ENCODE measurements at regions not wholly inside any gene's neighbourhood (a gene's known extent, or its start where the extent isn't known, plus 50 kb on each side); places are given as distances from the start of the nearest gene placed in this dataset.

DNA sequence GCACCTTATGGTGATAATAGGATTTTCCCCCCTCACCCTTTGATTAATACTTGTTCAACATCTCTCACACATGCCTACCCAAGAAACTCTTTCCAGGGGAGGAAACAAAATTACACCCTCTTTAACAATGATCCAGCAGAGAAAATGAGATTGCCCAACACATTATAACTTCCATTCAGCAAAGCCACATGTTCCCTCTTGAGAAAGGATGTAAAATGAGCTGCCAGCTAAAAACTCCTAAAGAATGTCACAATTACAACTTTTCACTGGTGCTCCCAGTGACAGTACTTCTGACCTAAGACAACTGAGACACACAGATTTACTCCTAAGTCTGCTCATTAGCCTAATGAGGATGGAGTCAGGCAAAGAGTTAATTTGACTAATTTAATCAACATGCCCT lies 621.4 kb downstream of the DIAPH3 start:
- CTCF ChIA-PET = no interaction called here
- H3K27ac Mint-ChIP-seq = no peak overlapping the region
- no peaks in the 10 kb centered on the region for H3K4me1 Mint-ChIP-seq (ENCODE audit: low read depth)
- H3K9me3 Mint-ChIP-seq = no peaks in the 10 kb centered on the region
- POLR2A ChIA-PET = no interaction called here
- intact Hi-C loops (cut with micrococcal nuclease) = no loop called here
- H3K4me3 Mint-ChIP-seq = no peak overlapping the region
- no peaks in the 10 kb centered on the region for H3K36me3 Mint-ChIP-seq
- H3K27me3 Mint-ChIP-seq = peaks cover 8% of the 10 kb centered on the region
- no peak for DNase-seq

DNA sequence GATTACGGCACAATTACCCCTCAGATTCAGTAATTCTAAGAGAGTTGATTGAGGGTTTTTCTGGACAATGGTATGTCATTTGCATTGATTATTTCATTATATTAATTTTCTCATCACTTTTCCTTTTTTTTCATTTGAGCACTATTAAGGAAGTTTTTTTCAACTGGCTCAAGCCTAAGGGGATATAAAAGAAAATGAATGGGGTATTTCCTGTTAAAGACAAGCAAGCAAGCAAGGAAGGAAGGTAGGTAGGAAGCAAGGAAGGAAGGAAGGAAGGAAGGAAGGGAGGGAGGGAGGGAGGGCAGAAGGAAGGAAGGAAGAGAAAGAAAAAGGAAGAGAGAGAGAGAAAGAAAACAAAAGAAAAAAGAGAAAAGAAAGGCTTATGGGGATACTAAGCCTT lies 620.3 kb downstream of the DIAPH3 start:
- Mint-ChIP-seq H3K27me3 (peaks cover 9% of the 10 kb centered on the region), H3K4me1 (ENCODE audit: low read depth) (no peaks in the 10 kb centered on the region), H3K36me3 (no peaks in the 10 kb centered on the region), H3K4me3 (no peak overlapping the region), H3K9me3 (no peaks in the 10 kb centered on the region), H3K27ac (no peak overlapping the region)
- intact Hi-C loops (cut with micrococcal nuclease) = no loop called here
- CTCF ChIA-PET = no interaction called here
- DNase-seq = no peak
- POLR2A ChIA-PET = no interaction called here

DNA sequence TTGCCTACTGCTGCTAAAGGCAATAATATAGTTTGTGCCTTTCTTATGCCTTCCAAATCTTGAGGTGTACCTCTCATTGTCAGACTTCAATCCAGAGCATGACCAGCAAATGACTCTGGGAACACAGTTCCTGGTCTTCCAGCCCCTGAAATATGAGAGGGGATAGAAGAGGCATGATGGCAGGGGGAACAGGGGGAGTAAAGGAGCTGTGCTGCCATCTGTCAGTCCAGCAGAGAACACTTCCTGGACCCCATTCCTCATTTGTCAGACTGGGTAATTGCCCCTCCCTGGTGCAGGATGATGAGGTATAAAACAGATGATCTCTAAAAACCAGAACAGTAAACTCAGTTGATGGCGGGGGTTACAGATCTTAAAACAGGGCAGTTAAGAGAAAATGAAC lies 618.7 kb downstream of the DIAPH3 start:
- no peak for DNase-seq
- no peak overlapping the region for H3K27ac Mint-ChIP-seq
- H3K4me3 Mint-ChIP-seq = no peak overlapping the region
- H3K4me1 Mint-ChIP-seq (ENCODE audit: low read depth) = no peaks in the 10 kb centered on the region
- H3K27me3 Mint-ChIP-seq = peaks cover 11% of the 10 kb centered on the region
- ChIA-PET POLR2A (no interaction called here), CTCF (no interaction called here)
- intact Hi-C loops (cut with micrococcal nuclease) = no loop called here
- peaks cover 1% of the 10 kb centered on the region for H3K36me3 Mint-ChIP-seq
- H3K9me3 Mint-ChIP-seq = peaks cover 2% of the 10 kb centered on the region

DNA sequence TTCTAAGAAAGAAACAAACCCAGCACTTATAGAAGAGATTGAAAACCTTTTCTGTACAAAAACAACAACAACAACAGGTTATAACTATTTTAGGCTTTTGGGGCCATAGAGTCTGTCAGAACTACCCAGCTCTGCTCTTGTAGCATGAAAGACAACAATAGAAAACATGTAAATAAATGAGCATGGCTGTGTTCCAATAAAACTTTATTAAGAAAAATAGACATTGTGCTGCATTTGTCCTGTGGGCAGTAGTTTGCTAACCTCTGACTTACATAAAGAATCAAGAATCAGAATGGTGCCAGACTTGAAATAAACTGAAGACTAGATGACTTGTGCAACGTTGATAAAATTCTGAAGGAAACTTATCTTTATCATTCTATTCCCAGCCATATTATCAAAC lies 617.5 kb downstream of the DIAPH3 start:
- no peak for DNase-seq
- ChIA-PET CTCF (no interaction called here), POLR2A (no interaction called here)
- Mint-ChIP-seq H3K9me3 (peaks cover 11% of the 10 kb centered on the region), H3K27me3 (peaks cover 11% of the 10 kb centered on the region), H3K4me1 (ENCODE audit: low read depth) (no peaks in the 10 kb centered on the region), H3K27ac (no peak overlapping the region), H3K4me3 (no peak overlapping the region), H3K36me3 (peaks cover 2% of the 10 kb centered on the region)
- intact Hi-C loops (cut with micrococcal nuclease) = no loop called here

DNA sequence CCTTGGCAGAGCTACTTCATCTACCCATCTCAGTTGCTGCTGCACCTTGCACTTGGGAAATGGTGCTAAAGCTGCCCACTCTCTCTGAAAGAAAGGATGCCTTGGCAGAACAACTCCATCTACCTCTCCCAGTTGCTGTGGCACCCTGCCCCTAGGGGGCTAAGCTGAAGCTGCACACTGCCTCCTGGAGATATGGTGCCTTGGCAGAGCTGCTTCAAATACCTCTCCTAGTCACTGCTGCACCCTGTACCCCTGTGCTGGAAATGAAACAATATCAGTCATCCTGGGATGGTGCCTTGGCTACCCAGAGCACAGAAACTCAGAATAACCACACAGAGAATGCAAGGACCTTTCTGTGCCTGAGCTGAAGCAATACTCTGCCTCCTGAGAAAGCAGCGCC lies 615.8 kb downstream of the DIAPH3 start:
- no peak overlapping the region for H3K4me3 Mint-ChIP-seq

DNA sequence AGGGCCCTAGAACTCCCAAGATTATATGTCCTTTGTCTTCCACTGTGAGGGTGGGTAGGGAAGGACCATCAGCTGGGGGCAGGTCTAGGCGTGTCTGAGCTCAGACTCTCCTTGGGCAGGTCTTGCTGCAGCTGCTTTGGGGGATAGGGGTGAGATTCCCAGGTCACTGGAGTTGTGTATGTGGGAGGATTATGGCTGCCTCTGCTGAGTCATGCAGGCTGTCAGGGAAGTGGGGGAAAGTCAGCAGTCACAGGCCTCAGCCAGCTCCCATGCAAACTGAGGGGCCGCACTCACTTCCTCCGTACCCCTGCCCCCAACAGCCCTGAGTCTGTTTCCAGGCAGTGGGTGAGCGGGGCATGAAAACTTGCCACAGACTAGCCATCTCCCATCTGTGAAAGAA lies 600.8 kb downstream of the DIAPH3 start:
- Mint-ChIP-seq H3K27ac (no peak overlapping the region), H3K4me3 (no peak overlapping the region), H3K9me3 (peaks cover 14% of the 10 kb centered on the region), H3K4me1 (ENCODE audit: low read depth) (no peaks in the 10 kb centered on the region), H3K36me3 (no peaks in the 10 kb centered on the region), H3K27me3 (peaks cover 6% of the 10 kb centered on the region)
- ChIA-PET POLR2A (no interaction called here), CTCF (no interaction called here)
- intact Hi-C loops (cut with micrococcal nuclease) = no loop called here
- DNase-seq = no peak

More for the DNA sequence above, 615.8 kb downstream of the DIAPH3 start:
- Mint-ChIP-seq H3K36me3 (peaks cover 2% of the 10 kb centered on the region), H3K27me3 (peaks cover 5% of the 10 kb centered on the region), H3K9me3 (peaks cover 11% of the 10 kb centered on the region), H3K4me1 (ENCODE audit: low read depth) (no peaks in the 10 kb centered on the region), H3K27ac (no peak overlapping the region)
- ChIA-PET POLR2A (no interaction called here), CTCF (no interaction called here)
- no peak for DNase-seq
- intact Hi-C loops (cut with micrococcal nuclease) = no loop called here

DNA sequence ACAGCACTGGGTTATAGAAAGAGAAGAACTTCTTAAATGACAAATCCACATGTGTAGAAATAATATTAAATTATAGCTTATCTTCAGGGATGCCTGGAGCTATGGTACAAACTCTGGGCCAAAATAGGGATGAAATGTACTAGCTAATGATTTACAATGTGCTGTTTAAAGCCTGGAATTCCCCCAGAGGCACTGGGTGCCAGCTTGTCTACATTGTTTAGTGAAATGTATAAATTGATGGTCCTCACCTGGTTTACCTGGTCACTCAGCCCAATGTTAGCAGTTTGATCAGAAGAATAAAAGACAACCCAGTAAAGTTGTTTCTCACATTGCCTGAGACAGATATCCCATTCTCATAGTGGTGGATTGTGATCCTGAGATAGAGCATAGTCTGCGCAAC lies 597.2 kb downstream of the DIAPH3 start:
- Mint-ChIP-seq H3K27ac (no peak overlapping the region), H3K27me3 (peaks cover 17% of the 10 kb centered on the region), H3K4me1 (ENCODE audit: low read depth) (no peaks in the 10 kb centered on the region), H3K9me3 (peaks cover 8% of the 10 kb centered on the region), H3K36me3 (no peaks in the 10 kb centered on the region), H3K4me3 (no peak overlapping the region)
- CTCF ChIA-PET = no interaction called here
- POLR2A ChIA-PET = no interaction called here
- DNase-seq = no peak
- intact Hi-C loops (cut with micrococcal nuclease) = no loop called here

DNA sequence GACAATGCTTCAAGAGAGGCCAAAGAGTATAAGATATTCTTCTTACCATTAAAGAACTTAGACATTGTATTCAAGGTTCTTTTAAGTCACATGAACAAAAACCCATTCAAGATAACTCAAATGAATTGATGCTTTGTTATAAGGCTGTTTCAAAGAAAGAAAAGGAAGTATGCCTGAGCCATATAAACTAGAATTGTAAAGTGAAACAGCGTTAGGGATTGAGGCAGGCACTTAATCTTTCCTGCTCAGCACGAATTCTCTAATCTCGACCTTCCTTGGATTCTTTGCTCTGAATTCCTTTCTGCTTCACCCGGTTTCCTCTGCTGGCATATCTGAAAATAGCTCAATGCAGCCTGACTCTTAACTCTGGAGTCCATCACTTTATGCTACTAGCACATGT lies 595.4 kb downstream of the DIAPH3 start:
- POLR2A ChIA-PET = no interaction called here
- no peak for DNase-seq
- intact Hi-C loops (cut with micrococcal nuclease) = no loop called here
- no peaks in the 10 kb centered on the region for H3K36me3 Mint-ChIP-seq
- peaks cover 22% of the 10 kb centered on the region for H3K27me3 Mint-ChIP-seq
- peaks cover 5% of the 10 kb centered on the region for H3K9me3 Mint-ChIP-seq
- no peak overlapping the region for H3K27ac Mint-ChIP-seq
- CTCF ChIA-PET = no interaction called here
- H3K4me1 Mint-ChIP-seq (ENCODE audit: low read depth) = no peaks in the 10 kb centered on the region
- no peak overlapping the region for H3K4me3 Mint-ChIP-seq

DNA sequence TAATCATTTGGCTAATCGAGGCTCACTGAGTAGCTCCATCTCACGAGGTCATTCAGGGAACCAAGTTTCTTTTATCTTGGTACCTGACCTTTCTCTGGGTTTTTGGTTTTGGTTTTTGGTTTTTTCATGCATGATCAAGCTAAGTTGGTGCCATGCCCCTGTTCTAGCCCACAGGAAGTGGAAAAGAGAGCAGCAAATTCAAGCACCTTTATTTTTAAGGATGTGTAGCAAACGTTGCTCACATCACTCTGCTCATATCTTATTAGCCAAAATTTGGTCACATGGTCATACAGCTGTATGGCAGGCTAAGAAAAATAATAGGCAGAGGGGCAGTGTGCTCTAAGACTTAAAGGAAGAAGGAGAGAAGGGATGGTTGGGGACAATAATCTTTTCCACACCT lies 593.5 kb downstream of the DIAPH3 start:
- Mint-ChIP-seq H3K27me3 (peaks cover 26% of the 10 kb centered on the region), H3K27ac (no peak overlapping the region), H3K36me3 (no peaks in the 10 kb centered on the region), H3K4me1 (ENCODE audit: low read depth) (no peaks in the 10 kb centered on the region), H3K9me3 (peaks cover 7% of the 10 kb centered on the region), H3K4me3 (no peak overlapping the region)
- no peak for DNase-seq
- ChIA-PET CTCF (no interaction called here), POLR2A (no interaction called here)
- intact Hi-C loops (cut with micrococcal nuclease) = no loop called here

DNA sequence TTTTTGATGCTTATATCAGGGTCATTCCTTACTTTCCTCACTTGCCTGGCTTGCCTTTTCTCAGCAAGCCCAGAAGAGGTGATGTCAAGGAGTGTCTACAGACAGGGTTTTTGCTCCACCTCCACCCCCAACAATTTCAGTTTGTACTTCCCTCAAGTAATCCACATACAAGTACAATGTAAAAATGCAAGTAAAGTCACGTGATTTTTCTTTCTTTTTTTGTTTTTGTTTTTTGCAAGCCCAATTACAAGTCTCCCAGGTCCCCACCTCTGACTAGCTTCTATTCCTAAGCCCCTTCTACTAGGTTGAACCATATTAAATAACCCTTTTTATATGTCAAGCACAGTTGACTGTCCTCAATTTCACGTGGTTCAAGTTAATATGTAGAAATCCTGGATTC lies 579.6 kb downstream of the DIAPH3 start:
- CTCF ChIA-PET = no interaction called here
- Mint-ChIP-seq H3K27me3 (peaks cover 5% of the 10 kb centered on the region), H3K27ac (no peak overlapping the region)

DNA sequence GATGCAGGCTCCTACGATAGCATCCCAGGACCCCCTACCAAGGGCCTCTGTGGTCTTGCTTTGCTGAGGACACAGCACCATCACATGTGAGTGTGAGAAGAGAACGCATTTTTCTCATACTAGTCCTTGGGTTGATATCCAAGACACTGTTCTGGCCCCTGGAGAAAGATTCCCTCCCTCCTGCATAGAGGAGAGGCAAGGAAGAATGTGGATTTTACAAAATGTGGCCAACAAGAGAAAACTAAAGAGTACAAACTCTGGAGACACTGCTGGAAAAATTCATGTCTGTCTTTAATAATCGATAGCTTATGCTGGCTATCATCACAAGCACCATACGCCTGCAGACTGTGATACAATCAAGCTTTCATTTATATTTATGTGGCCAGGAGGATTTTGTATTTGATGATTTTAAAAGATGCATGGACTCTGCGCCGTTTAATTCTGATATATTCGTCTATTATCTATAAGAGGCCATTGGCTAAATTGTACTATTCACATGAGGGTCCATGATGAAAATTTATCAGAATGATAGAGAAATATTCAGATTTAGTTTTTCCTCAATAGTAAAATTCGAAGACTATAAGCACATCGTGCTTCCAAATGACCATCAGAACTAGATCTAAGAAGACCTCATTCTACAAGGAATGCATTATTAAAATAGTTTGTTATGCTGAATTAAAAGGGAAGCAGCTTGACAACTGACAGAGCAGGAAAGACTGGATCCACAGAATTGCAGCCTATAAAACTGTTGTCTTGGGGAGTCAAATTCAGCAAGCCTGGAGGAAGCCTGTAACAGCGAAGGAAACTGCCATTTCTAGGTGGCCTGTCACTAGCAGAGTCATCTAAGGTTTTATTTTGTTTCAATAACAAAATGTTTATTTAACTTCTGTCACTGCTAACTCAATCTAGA lies 578.7 kb downstream of the DIAPH3 start:
- Mint-ChIP-seq H3K4me3 (no peak overlapping the region), H3K4me1 (ENCODE audit: low read depth) (no peaks in the 10 kb centered on the region), H3K36me3 (no peaks in the 10 kb centered on the region), H3K27me3 (peaks cover 5% of the 10 kb centered on the region), H3K9me3 (no peaks in the 10 kb centered on the region), H3K27ac (no peak overlapping the region)
- ChIA-PET CTCF (no interaction called here), POLR2A (no interaction called here)
- intact Hi-C loops (cut with micrococcal nuclease) = no loop called here
- no peak for DNase-seq

More for the DNA sequence above, 579.6 kb downstream of the DIAPH3 start:
- DNase-seq = no peak
- H3K4me1 Mint-ChIP-seq (ENCODE audit: low read depth) = no peaks in the 10 kb centered on the region
- H3K36me3 Mint-ChIP-seq = no peaks in the 10 kb centered on the region
- H3K9me3 Mint-ChIP-seq = no peaks in the 10 kb centered on the region
- H3K4me3 Mint-ChIP-seq = no peak overlapping the region
- POLR2A ChIA-PET = no interaction called here
- intact Hi-C loops (cut with micrococcal nuclease) = no loop called here

DNA sequence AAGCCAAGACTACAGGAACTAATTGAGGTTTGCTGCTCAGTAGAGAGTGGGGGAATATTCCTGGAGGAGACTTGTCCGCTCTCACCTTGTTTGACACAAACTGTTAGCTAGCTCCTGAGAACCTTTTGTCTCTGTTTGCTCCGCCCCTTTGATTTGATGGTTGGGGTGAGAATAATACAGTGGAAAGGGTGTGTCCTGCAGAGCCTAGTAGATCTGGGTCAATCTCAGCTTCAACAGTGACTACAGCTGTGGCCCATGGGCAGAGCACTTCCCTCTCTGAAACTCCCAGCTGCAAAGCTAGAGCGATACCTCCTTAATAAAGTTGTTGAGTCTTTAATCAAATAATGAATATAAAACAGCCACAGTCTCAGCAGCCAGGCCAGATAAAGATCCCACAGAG lies 576.7 kb downstream of the DIAPH3 start:
- Mint-ChIP-seq H3K4me1 (ENCODE audit: low read depth) (no peaks in the 10 kb centered on the region), H3K36me3 (no peaks in the 10 kb centered on the region), H3K27ac (no peak overlapping the region), H3K9me3 (no peaks in the 10 kb centered on the region), H3K27me3 (peaks cover 3% of the 10 kb centered on the region), H3K4me3 (no peak overlapping the region)
- ChIA-PET CTCF (no interaction called here), POLR2A (no interaction called here)
- DNase-seq = no peak
- intact Hi-C loops (cut with micrococcal nuclease) = no loop called here

DNA sequence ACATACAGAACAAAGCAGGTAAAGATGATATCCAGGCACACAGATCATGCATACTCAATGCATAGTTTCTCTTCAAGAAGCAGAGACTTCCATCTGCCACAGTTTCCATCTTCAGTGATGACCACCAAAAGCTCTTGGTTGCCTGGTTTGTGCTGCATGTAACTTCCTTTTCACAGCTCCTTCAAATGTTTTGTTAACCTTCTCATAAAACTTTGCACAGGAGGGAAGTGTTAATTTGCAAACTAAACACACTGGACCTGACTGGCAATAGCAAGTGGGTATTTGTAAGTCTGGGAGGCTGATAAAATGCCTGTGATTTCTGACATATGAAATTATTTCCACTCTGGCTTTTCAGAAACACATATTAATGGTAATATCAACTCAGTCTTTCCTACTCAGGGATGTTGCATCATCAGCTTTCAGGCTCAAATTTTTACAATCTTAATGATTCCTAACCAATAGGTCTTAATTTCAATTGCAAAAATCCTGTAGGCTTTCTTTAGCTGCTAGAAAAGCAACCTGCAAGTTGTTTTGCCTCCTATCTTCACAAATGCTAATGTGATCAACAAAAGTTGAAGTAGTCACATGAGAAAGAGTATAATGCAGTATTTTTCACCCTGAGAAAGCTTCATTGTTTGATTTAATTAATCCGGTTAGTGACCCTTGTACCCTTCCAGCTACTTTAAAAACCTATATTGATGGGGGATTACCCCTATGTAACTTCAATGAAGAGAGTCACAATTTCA lies 575.6 kb downstream of the DIAPH3 start:
- ChIA-PET POLR2A (no interaction called here), CTCF (no interaction called here)
- Mint-ChIP-seq H3K36me3 (no peaks in the 10 kb centered on the region), H3K27me3 (peaks cover 4% of the 10 kb centered on the region), H3K4me1 (ENCODE audit: low read depth) (no peaks in the 10 kb centered on the region), H3K9me3 (no peaks in the 10 kb centered on the region), H3K4me3 (no peak overlapping the region), H3K27ac (no peak overlapping the region)
- DNase-seq = no peak
- intact Hi-C loops (cut with micrococcal nuclease) = no loop called here
